ENCODE measurements at regions not wholly inside any gene's neighbourhood (a gene's known extent, or its start where the extent isn't known, plus 50 kb on each side); places are given as distances from the start of the nearest gene placed in this dataset.

- DNase-seq = no peak
Observed at GRCh38 chr4:111512081-111512783, 633.0 kb upstream of the FAM241A start.

GRCh38 chr4:111519683-111520082, 625.6 kb upstream of the FAM241A start:
- DNase-seq = no peak

GRCh38 chr4:111530446-111530845, 614.8 kb upstream of the FAM241A start:
- DNase-seq = no peak

GRCh38 chr4:111535792-111536191, 609.5 kb upstream of the FAM241A start:
- no peak for DNase-seq

- no peak for DNase-seq
Observed at GRCh38 chr4:111537165-111537564, 608.1 kb upstream of the FAM241A start.

- peak; percentile 33 for DNase-seq
Observed at GRCh38 chr4:111537871-111538270, 607.4 kb upstream of the FAM241A start.

- no peak for DNase-seq
Observed at GRCh38 chr4:111540671-111541070, 604.6 kb upstream of the FAM241A start.

GRCh38 chr4:111542056-111542455, 603.2 kb upstream of the FAM241A start:
- DNase-seq = no peak

- DNase-seq = no peak
Observed at GRCh38 chr4:111546881-111547280, 598.4 kb upstream of the FAM241A start.

GRCh38 chr4:111556141-111556781, 589.0 kb upstream of the FAM241A start:
- no peak for DNase-seq

GRCh38 chr4:111556851-111557250, 588.4 kb upstream of the FAM241A start:
- DNase-seq = no peak

GRCh38 chr4:111562826-111563225, 582.4 kb upstream of the FAM241A start:
- DNase-seq = no peak

GRCh38 chr4:111572470-111572869, 572.8 kb upstream of the FAM241A start:
- no peak for DNase-seq

- DNase-seq = no peak
Observed at GRCh38 chr4:111573386-111573785, 571.9 kb upstream of the FAM241A start.

GRCh38 chr4:111579767-111580166, 565.5 kb upstream of the FAM241A start:
- DNase-seq = no peak

GRCh38 chr4:111595456-111595855, 549.8 kb upstream of the FAM241A start:
- DNase-seq = no peak

- DNase-seq = no peak
Observed at GRCh38 chr4:111596491-111596890, 548.8 kb upstream of the FAM241A start.

GRCh38 chr4:111601671-111602070, 543.6 kb upstream of the FAM241A start:
- no peak for DNase-seq

GRCh38 chr4:111602848-111603247, 542.4 kb upstream of the FAM241A start:
- DNase-seq = no peak

GRCh38 chr4:111605111-111605510, 540.1 kb upstream of the FAM241A start:
- DNase-seq = no peak

GRCh38 chr4:111610681-111611080, 534.6 kb upstream of the FAM241A start:
- no peak for DNase-seq

GRCh38 chr4:111618908-111619307, 526.3 kb upstream of the FAM241A start:
- no peak for DNase-seq

- DNase-seq = no peak
Observed at GRCh38 chr4:111628437-111628836, 516.8 kb upstream of the FAM241A start.

- DNase-seq = no peak
Observed at GRCh38 chr4:111630705-111631104, 514.5 kb upstream of the FAM241A start.
